ENCODE measurements at regions not wholly inside any gene's neighbourhood (a gene's known extent, or its start where the extent isn't known, plus 50 kb on each side); places are given as distances from the start of the nearest gene placed in this dataset.

DNA sequence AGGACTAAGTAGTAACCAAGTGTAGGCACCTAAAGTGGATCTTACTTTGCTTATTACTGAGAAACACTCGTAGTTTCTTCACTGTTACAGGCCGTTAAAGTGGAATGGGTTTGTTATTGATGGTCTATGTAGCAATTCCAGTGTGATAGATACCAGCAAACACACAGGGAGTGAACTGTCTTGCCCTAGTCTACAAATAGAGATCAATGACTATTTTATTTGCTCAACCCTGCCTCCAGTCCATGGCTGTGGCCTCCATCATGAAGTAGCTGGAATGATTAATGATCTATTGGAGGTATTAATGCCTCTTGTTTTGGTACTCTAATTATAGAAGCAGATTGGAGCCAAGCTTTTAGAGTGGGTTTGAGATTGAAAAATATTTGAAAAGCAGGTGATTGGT, 362.7 kb upstream of the AZI2 start:
- in situ Hi-C loops (cut with HindIII; ENCODE audit: low pct_unique_long_range_greater_than_20kb, low sequenced_read_pairs), result no loop called here
- no peak for TF ChIP-seq JUND (IDR thresholded peaks at IDR 0.05; ENCODE audit: low read depth)
- no peak for DNase-seq (ENCODE audit: low read depth in 1 of 2, low spot score in 1 of 2)

- TF ChIP-seq JUND (IDR thresholded peaks at IDR 0.05; ENCODE audit: low read depth), result no peak
- in situ Hi-C loops (cut with HindIII; ENCODE audit: low pct_unique_long_range_greater_than_20kb, low sequenced_read_pairs), result no loop called here
- DNase-seq (ENCODE audit: low read depth in 1 of 2, low spot score in 1 of 2), result no peak
Measured at GRCh38 chr3:28716939-28717338, 368.3 kb upstream of the AZI2 start.

- TF ChIP-seq JUND (IDR thresholded peaks at IDR 0.05; ENCODE audit: low read depth), result no peak
- DNase-seq (ENCODE audit: low read depth in 1 of 2, low spot score in 1 of 2), result no peak
- in situ Hi-C loops (cut with HindIII; ENCODE audit: low pct_unique_long_range_greater_than_20kb, low sequenced_read_pairs), result no loop called here
Measured at GRCh38 chr3:28718074-28718849, 369.6 kb upstream of the AZI2 start.

DNA sequence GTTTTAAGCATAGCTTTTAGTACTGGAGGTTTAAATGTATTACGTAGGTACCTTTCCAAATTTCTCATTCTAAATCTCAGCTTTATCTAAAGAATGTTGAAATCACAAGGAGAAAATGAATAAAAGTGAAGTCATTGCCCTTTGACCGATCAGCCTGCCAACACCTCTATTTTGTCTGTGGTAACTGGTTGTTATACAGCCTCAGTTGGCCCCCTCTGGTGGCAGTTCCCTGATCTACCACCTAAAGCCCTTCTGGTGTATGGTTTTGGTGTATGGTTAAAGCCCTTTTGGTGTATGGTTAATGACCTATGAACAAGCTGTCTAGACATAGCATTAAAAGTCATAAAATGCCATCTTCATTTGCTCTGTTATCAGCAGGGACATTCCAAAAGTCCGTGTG, 378.2 kb upstream of the AZI2 start:
- TF ChIP-seq JUND (IDR thresholded peaks at IDR 0.05; ENCODE audit: low read depth), result no peak
- peak; percentile 11 to 43 for DNase-seq (ENCODE audit: low read depth in 1 of 2, low spot score in 1 of 2)
- in situ Hi-C loops (cut with HindIII; ENCODE audit: low pct_unique_long_range_greater_than_20kb, low sequenced_read_pairs), result no loop called here

DNA sequence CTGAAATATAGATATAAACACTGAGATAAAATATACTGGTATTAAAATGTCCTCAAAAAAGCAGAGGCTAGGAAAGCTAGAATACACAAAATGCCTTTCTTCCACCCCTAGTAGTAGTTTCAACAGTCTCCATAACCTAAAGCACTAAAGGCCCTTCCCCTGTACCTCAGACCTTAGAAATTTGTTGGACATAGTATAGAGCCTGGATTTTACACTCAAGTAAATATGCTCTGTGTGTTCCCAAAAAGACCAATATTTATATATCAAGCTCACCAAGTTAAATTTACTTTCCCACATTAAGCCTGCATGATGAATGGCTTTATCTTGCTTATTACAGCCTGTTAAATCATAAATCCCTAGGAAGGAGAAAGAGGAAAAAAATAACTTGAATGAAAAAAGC, 378.7 kb upstream of the AZI2 start:
- no peak for TF ChIP-seq JUND (IDR thresholded peaks at IDR 0.05; ENCODE audit: low read depth)
- no peak for DNase-seq (ENCODE audit: low read depth in 1 of 2, low spot score in 1 of 2)
- in situ Hi-C loops (cut with HindIII; ENCODE audit: low pct_unique_long_range_greater_than_20kb, low sequenced_read_pairs), result no loop called here

GRCh38 chr3:28738425-28738824, 389.8 kb upstream of the AZI2 start:
- no peak for TF ChIP-seq JUND (IDR thresholded peaks at IDR 0.05; ENCODE audit: low read depth)
- in situ Hi-C loops (cut with HindIII; ENCODE audit: low pct_unique_long_range_greater_than_20kb, low sequenced_read_pairs), result no loop called here

GRCh38 chr3:28739647-28740046, 391.0 kb upstream of the AZI2 start:
- in situ Hi-C loops (cut with HindIII; ENCODE audit: low pct_unique_long_range_greater_than_20kb, low sequenced_read_pairs), result no loop called here

More at GRCh38 chr3:28738425-28738824, 389.8 kb upstream of the AZI2 start:
- DNase-seq (ENCODE audit: low read depth in 1 of 2, low spot score in 1 of 2), result no peak

DNA sequence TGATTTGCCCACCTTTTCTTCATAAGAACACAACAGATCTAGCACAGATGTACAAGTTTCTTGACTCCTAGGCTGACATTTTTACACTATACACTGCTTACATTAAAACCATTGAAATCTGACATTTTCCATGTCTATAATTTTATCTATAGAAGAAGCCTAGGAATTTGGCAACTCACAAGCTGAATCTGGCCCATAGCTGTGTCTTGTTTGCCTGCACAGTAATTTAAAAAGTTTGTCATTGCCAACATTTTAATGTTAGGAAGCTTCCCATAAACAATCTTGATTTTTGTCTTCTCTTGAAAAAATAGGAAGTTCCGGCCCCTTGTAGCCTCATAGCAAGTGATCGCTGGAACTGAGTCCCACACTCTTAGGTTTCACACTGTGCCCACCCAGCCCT, 394.6 kb upstream of the AZI2 start:
- TF ChIP-seq JUND (IDR thresholded peaks at IDR 0.05; ENCODE audit: low read depth), result no peak
- no peak for DNase-seq (ENCODE audit: low read depth in 1 of 2, low spot score in 1 of 2)
- in situ Hi-C loops (cut with HindIII; ENCODE audit: low pct_unique_long_range_greater_than_20kb, low sequenced_read_pairs), result no loop called here

More at GRCh38 chr3:28739647-28740046, 391.0 kb upstream of the AZI2 start:
- no peak for TF ChIP-seq JUND (IDR thresholded peaks at IDR 0.05; ENCODE audit: low read depth)
- DNase-seq (ENCODE audit: low read depth in 1 of 2, low spot score in 1 of 2), result no peak

DNA sequence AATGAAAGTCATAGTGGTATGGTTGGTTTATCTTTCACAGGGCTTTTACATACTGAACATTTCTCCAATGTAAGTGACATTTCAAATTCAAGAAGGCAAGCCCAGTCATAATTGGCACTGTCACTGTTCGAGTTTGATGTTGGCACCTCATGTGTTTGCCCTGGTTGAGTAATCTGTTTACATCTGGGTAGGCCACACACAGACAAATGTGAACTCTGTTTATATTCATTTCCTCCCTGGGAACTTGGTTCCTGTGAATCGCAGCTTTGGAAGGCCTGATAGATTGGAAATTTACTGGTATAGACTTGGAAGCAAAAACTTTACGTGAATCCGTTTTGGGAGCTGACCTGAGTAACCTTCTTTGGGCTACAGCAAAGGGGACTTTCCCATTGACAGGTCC, 395.2 kb upstream of the AZI2 start:
- in situ Hi-C loops (cut with HindIII; ENCODE audit: low pct_unique_long_range_greater_than_20kb, low sequenced_read_pairs), result no loop called here
- TF ChIP-seq JUND (IDR thresholded peaks at IDR 0.05; ENCODE audit: low read depth), result no peak
- DNase-seq (ENCODE audit: low read depth in 1 of 2, low spot score in 1 of 2), result peak in 1 of 2 experiments; percentile 72

DNA sequence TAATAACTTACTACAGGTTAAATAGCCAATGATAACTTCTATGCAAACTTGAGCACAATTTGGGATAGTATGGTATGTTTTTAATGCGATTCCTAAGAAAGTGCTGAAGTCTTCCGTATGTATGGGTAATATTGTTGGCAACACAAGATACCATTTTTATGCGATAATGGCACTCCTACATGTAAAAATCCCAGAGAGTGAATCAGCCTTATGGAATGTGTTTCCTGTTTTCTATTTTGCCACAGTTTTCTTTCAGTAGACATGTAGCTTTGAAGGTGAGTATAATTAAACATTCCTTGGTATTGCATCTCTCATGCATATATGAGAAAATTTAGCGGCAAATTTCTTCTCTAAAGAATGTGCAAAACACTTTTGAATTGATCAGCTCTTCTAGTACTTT, 396.8 kb upstream of the AZI2 start:
- TF ChIP-seq JUND (IDR thresholded peaks at IDR 0.05; ENCODE audit: low read depth), result no peak
- no peak for DNase-seq (ENCODE audit: low read depth in 1 of 2, low spot score in 1 of 2)
- in situ Hi-C loops (cut with HindIII; ENCODE audit: low pct_unique_long_range_greater_than_20kb, low sequenced_read_pairs), result no loop called here

- TF ChIP-seq JUND (IDR thresholded peaks at IDR 0.05; ENCODE audit: low read depth), result no peak
- in situ Hi-C loops (cut with HindIII; ENCODE audit: low pct_unique_long_range_greater_than_20kb, low sequenced_read_pairs), result no loop called here
- no peak for DNase-seq (ENCODE audit: low read depth in 1 of 2, low spot score in 1 of 2)
Measured at GRCh38 chr3:28745916-28746617, 397.4 kb upstream of the AZI2 start.

DNA sequence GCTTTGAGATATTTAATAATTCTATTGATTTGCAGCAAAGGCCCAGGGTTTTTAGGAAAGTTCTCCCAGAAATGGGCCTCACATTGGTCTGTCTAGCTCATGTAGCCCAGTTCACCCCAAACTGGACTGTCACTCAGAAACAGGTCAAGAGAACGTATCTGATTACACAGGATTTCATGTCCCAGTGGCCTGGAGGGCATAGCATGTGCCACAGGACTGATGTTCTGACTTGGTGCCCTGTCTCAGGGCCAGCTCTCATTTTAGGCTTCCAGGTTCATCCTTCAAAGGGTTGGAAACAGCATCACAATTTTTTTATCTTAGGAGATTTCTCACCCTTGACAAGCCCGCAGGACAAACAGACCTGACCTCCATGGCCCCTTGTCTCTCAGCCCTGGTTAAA, 398.4 kb upstream of the AZI2 start:
- no peak for TF ChIP-seq JUND (IDR thresholded peaks at IDR 0.05; ENCODE audit: low read depth)
- in situ Hi-C loops (cut with HindIII; ENCODE audit: low pct_unique_long_range_greater_than_20kb, low sequenced_read_pairs), result no loop called here

DNA sequence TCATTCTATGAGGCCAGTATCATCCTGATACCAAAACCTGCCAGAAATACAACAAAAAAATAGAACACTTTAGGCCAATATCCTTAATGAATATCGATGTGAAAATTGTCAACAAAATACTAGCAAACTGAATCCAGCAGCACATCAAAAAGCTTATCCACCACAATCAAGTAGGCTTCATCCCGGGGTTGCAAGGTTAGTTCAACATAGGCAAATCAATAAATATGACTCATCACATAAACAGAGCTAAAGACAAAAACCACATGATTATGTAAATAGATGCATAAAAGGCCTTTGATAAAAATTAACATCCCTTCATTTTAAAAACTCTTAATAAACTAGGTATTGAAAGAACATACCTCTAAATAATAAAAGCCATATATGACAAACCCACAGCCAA, 403.2 kb upstream of the AZI2 start:
- no peak for TF ChIP-seq JUND (IDR thresholded peaks at IDR 0.05; ENCODE audit: low read depth)
- no peak for DNase-seq (ENCODE audit: low read depth in 1 of 2, low spot score in 1 of 2)
- in situ Hi-C loops (cut with HindIII; ENCODE audit: low pct_unique_long_range_greater_than_20kb, low sequenced_read_pairs), result no loop called here

More for the DNA sequence above, 398.4 kb upstream of the AZI2 start:
- no peak for DNase-seq (ENCODE audit: low read depth in 1 of 2, low spot score in 1 of 2)

All from T47D (cell line).